Loucy (cell line): ENCODE measurements at regions not wholly inside any gene's neighbourhood (a gene's known extent, or its start where the extent isn't known, plus 50 kb on each side); places are given as distances from the start of the nearest gene placed in this dataset.
A peak's percentile ranks its signal among the peaks of the same experiment; 100 is the strongest.

Source experiments
- H2AFZ ChIP-seq: fragments of 200-600 bp; sonication (generic); 2 replicates; pipeline ENCODE4 v1.6.0; 2016; ENCODE audit warnings: antibody characterized with exemption, mild to moderate bottlenecking, low read length, moderate library complexity
- H3F3A ChIP-seq: fragments of 200-600 bp; 2 replicates; pipeline ENCODE4 v1.6.0; 2016; ENCODE audit warnings: antibody characterized with exemption, low read depth, mild to moderate bottlenecking
- H3K27me3 ChIP-seq: fragments of 200-600 bp; sonication (generic); 2 replicates; pipeline ENCODE4 v1.6.1; 2014; ENCODE audit warnings: low read length, mild to moderate bottlenecking; ENCODE audit not compliant: insufficient read depth, poor library complexity, severe bottlenecking
- H3K36me3 ChIP-seq: fragments of 200-600 bp; sonication (generic); 2 replicates; pipeline ENCODE4 v1.6.1; 2016; ENCODE audit warnings: low read length; ENCODE audit not compliant: insufficient read depth
- H3K4me1 ChIP-seq: fragments of 200-600 bp; sonication (generic); 2 replicates; pipeline ENCODE4 v1.5.1; 2014; ENCODE audit warnings: low read length, mild to moderate bottlenecking; ENCODE audit not compliant: insufficient read depth, poor library complexity, severe bottlenecking
- H3K4me2 ChIP-seq: fragments of 200-600 bp; sonication (generic); 2 replicates; pipeline ENCODE4 v1.6.0; 2014; ENCODE audit warnings: antibody characterized with exemption, low read length, low read depth, mild to moderate bottlenecking; ENCODE audit not compliant: poor library complexity, severe bottlenecking
- H3K4me3 ChIP-seq: fragments of 200-600 bp; sonication (generic); 2 replicates; pipeline ENCODE4 v1.5.1; 2014; ENCODE audit warnings: low read length, mild to moderate bottlenecking, mixed read lengths; ENCODE audit not compliant: poor library complexity, severe bottlenecking
- H3K79me2 ChIP-seq: fragments of 200-600 bp; sonication (generic); 2 replicates; pipeline ENCODE4 v1.6.1; 2014; ENCODE audit warnings: low read length; ENCODE audit not compliant: insufficient read depth
- H3K9ac ChIP-seq: fragments of 200-600 bp; sonication (generic); 2 replicates; pipeline ENCODE4 v1.6.0; 2014; ENCODE audit warnings: mild to moderate bottlenecking, low read depth, low read length, moderate library complexity; ENCODE audit not compliant: poor library complexity, severe bottlenecking
- H3K9me2 ChIP-seq: fragments of 200-600 bp; sonication (generic); replicated peaks from 2 replicates; pipeline ENCODE4 v1.6.1; 2016; ENCODE audit warnings: low read depth, low read length, mixed read lengths
- H3K9me3 ChIP-seq: fragments of 200-600 bp; sonication (generic); 2 replicates; pipeline ENCODE4 v1.6.1; 2014; ENCODE audit warnings: mild to moderate bottlenecking, antibody characterized with exemption, low read length, low read depth; ENCODE audit not compliant: insufficient read depth
- H4K20me1 ChIP-seq: fragments of 200-600 bp; sonication (generic); 2 replicates; pipeline ENCODE4 v1.6.0; 2014; ENCODE audit warnings: antibody characterized with exemption, low read length, mild to moderate bottlenecking; ENCODE audit not compliant: insufficient read depth, poor library complexity, severe bottlenecking
- CTCF ChIP-seq: fragments of 200-600 bp; sonication (generic); conservative IDR thresholded peaks from 2 replicates; pipeline ENCODE4 v1.5.1; 2014; ENCODE audit warnings: mild to moderate bottlenecking, antibody characterized with exemption, low read length
- EZH2phosphoT487 ChIP-seq: fragments of 200-600 bp; IDR thresholded peaks from 2 replicates; pipeline ENCODE4 v1.6.1; 2018; ENCODE audit warnings: antibody characterized with exemption, mild to moderate bottlenecking, moderate library complexity, borderline replicate concordance

- no peaks in the 10 kb centered on the region for H3K9me3 ChIP-seq
- no peaks in the 10 kb centered on the region for H4K20me1 ChIP-seq
- H3K4me2 ChIP-seq: no peak overlapping the region
- no peaks in the 10 kb centered on the region for H3K36me3 ChIP-seq
- no peak overlapping the region for H2AFZ ChIP-seq
- H3K9me2 ChIP-seq: no peaks in the 10 kb centered on the region
- no peak overlapping the region for H3K4me3 ChIP-seq
- H3K9ac ChIP-seq: no peak overlapping the region
- H3K4me1 ChIP-seq: no peaks in the 10 kb centered on the region
- H3K27me3 ChIP-seq: no peaks in the 10 kb centered on the region
- peak; percentile 96 for TF ChIP-seq CTCF
- TF ChIP-seq EZH2phosphoT487: no peak
- H3F3A ChIP-seq: no peaks in the 10 kb centered on the region
- H3K79me2 ChIP-seq: no peaks in the 10 kb centered on the region
These were observed 200.4 kb downstream of the INO80D start for GRCh38 chr2:205885492-205886099.

- Histone ChIP-seq H3K9me2 (no peaks in the 10 kb centered on the region), H3K79me2 (no peaks in the 10 kb centered on the region), H4K20me1 (no peaks in the 10 kb centered on the region), H3K9me3 (no peaks in the 10 kb centered on the region), H3K4me1 (no peaks in the 10 kb centered on the region), H2AFZ (no peak overlapping the region), H3K9ac (no peak overlapping the region), H3K4me2 (no peak overlapping the region), H3K27me3 (no peaks in the 10 kb centered on the region), H3K4me3 (no peak overlapping the region), H3F3A (no peaks in the 10 kb centered on the region), H3K36me3 (no peaks in the 10 kb centered on the region)
- TF ChIP-seq CTCF (no peak), EZH2phosphoT487 (no peak)
These were observed 201.7 kb downstream of the NRP2 start for GRCh38 chr2:205883965-205884364.

- no peak for TF ChIP-seq CTCF
- TF ChIP-seq EZH2phosphoT487: no peak
- Histone ChIP-seq H3K4me2 (no peak overlapping the region), H3K36me3 (no peaks in the 10 kb centered on the region), H3K4me3 (no peak overlapping the region), H2AFZ (no peak overlapping the region), H3K9me3 (no peaks in the 10 kb centered on the region), H3K27me3 (no peaks in the 10 kb centered on the region), H3K9ac (no peak overlapping the region), H3K9me2 (no peaks in the 10 kb centered on the region), H3K4me1 (no peaks in the 10 kb centered on the region), H3K79me2 (no peaks in the 10 kb centered on the region), H4K20me1 (no peaks in the 10 kb centered on the region), H3F3A (no peaks in the 10 kb centered on the region)
These were observed 200.6 kb downstream of the NRP2 start for GRCh38 chr2:205882806-205883425.
